Epithelial cell of esophagus (primary cell): ENCODE measurements at regions not wholly inside any gene's neighbourhood (a gene's known extent, or its start where the extent isn't known, plus 50 kb on each side); places are given as distances from the start of the nearest gene placed in this dataset.

Experiments
- DNase-seq: peaks from one replicate; pipeline ENCODE4 v3.0.0; 2010; ENCODE audit warnings: low read depth
- H3K4me3 ChIP-seq: 2 replicates; pipeline ENCODE4 v1.5.1; 2011; ENCODE audit warnings: mild to moderate bottlenecking, low read length, control low read depth
- CTCF ChIP-seq: IDR thresholded peaks from 2 replicates; pipeline ENCODE4 v1.5.1; 2011; ENCODE audit warnings: low read depth, mild to moderate bottlenecking, low read length, control low read depth, inconsistent platforms; ENCODE audit not compliant: insufficient read depth; ENCODE audit errors: missing control alignments

DNA sequence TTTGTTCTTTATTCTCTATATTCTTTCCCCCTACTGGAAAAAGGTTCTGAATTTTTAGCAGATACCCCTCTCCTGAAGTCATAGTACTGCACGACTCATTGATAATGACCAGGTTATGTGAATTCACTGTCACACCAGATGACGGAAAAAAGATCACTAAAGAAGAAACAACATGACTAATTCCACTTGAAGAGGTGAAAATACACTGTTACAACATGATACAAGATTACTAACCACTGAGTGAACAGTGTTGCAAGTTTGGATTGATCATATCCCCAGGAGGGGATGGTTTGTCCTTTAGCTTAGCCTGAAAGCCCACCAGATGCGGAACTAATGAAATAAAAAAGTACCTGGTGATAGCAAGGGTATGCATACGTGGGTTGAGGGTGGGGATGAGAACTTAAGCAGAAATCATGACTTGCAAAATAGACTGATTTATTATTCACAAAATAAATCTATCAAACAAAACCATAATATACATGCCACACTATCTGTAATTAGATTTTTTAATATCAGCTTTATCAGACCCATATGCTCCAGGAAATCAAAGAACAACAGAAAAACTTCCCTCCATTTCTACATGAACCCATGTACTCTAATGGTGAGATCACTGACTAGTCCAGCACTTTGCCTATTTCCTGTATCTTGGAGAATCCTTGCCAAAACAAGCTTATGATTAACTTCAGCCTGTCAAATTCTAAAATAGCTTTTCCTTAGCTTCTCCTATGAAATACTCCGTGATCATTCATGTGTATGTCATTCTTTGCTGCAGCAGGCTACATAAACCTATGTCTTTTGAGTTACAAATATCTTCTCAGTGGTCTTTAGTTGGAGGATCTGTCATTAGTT, 257.4 kb upstream of the AGA start:
- peak; percentile 83 for DNase-seq
- no peak overlapping the region for H3K4me3 ChIP-seq
- no peak for TF ChIP-seq CTCF

- H3K4me3 ChIP-seq = no peak overlapping the region
- peak; percentile 62 for DNase-seq
- TF ChIP-seq CTCF = no peak
Measured at GRCh38 chr4:177706916-177707315, 264.7 kb upstream of the AGA start.

GRCh38 chr4:177713454-177713853, 271.2 kb upstream of the AGA start:
- TF ChIP-seq CTCF = no peak
- DNase-seq = no peak

DNA sequence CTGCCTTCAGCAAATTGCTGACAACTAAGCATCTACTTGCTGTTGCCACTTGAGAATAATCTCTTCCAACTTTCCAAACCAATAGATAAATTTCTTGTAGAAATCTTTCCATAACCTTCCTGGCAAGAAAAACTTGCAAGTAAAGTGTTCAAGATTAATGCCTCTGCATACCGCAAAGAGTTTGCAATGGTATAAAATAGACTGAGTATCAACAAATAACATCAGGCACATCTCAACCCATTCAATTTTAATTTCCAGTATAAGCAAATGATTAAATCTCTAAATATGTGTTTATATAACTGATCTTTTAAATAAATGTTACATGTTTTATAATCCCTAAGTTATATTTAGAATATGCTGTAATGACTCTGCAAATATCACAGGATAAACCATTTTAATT, 275.2 kb upstream of the AGA start:
- H3K4me3 ChIP-seq = no peak overlapping the region
- no peak for TF ChIP-seq CTCF
- DNase-seq = no peak

More at GRCh38 chr4:177713454-177713853, 271.2 kb upstream of the AGA start:
- H3K4me3 ChIP-seq = no peak overlapping the region

- TF ChIP-seq CTCF = no peak
- peak; percentile 91 for DNase-seq
- H3K4me3 ChIP-seq = no peak overlapping the region
Measured at GRCh38 chr4:177718514-177718913, 276.3 kb upstream of the AGA start.

DNA sequence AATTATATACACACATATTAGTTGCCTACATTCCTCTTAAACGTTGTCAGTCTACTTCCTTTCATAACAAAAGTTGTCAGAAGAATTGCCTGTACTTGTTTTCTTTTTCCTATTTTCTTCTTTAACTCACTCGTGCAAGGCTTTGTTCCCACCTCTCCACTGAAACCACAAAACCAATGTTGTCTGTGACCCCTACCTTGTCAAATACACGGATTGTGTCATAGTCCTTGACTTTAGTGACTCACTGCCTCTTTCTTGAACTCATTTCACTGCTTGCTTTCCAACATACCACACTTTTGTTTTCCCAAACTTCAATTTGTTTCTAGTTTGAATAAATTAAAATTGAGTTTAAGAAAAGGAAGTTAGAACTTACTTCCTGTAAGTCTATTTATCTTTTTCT, 283.9 kb upstream of the AGA start:
- DNase-seq = peak; percentile 64
- H3K4me3 ChIP-seq = no peak overlapping the region
- TF ChIP-seq CTCF = no peak
